Stimulated activated CD8-positive, alpha-beta memory T cell treated with anti-CD3 and anti-CD28 coated beads, Interleukin-2, amount 100 ng/mL, for 1 hour (primary cell): ENCODE measurements at regions not wholly inside any gene's neighbourhood (a gene's known extent, or its start where the extent isn't known, plus 50 kb on each side); places are given as distances from the start of the nearest gene placed in this dataset.

Source experiments
- DNase-seq, 2 donors: peaks; one replicate each; pipeline ENCODE4 v3.0.0-alpha.2; 2020; ENCODE audit warnings: low read depth in 2 of 2

- no peak for DNase-seq
Observed at GRCh38 chr10:44243851-44244510, 140.9 kb downstream of the CXCL12 start.

- no peak for DNase-seq
Observed at GRCh38 chr10:44242826-44243225, 142.1 kb downstream of the CXCL12 start.

- no peak for DNase-seq
Observed at GRCh38 chr10:44242091-44242490, 142.8 kb downstream of the CXCL12 start.

GRCh38 chr10:44240584-44241205 lies 144.2 kb downstream of the CXCL12 start:
- DNase-seq = no peak

GRCh38 chr10:44238212-44238611 lies 146.7 kb downstream of the CXCL12 start:
- DNase-seq = no peak

- no peak for DNase-seq
Observed at GRCh38 chr10:44237364-44238049, 147.4 kb downstream of the CXCL12 start.

GRCh38 chr10:44235363-44235762 lies 149.5 kb downstream of the CXCL12 start:
- no peak for DNase-seq

- no peak for DNase-seq
Observed at GRCh38 chr10:44234483-44234875, 150.4 kb downstream of the CXCL12 start.

- no peak for DNase-seq
Observed at GRCh38 chr10:44233561-44234482, 151.1 kb downstream of the CXCL12 start.

- no peak for DNase-seq
Observed at GRCh38 chr10:44217274-44217820, 167.6 kb downstream of the CXCL12 start.

- no peak for DNase-seq
Observed at GRCh38 chr10:44216073-44216472, 168.8 kb downstream of the CXCL12 start.

- no peak for DNase-seq
Observed at GRCh38 chr10:44209811-44210210, 175.1 kb downstream of the CXCL12 start.

- no peak for DNase-seq
Observed at GRCh38 chr10:44207160-44207559, 177.7 kb downstream of the CXCL12 start.

GRCh38 chr10:44206127-44206818 lies 178.6 kb downstream of the CXCL12 start:
- no peak for DNase-seq

- no peak for DNase-seq
Observed at GRCh38 chr10:44205067-44205466, 179.8 kb downstream of the CXCL12 start.

- DNase-seq = no peak
Observed at GRCh38 chr10:44203535-44203934, 181.4 kb downstream of the CXCL12 start.

- no peak for DNase-seq
Observed at GRCh38 chr10:44202952-44203351, 181.9 kb downstream of the CXCL12 start.

- no peak for DNase-seq
Observed at GRCh38 chr10:44201656-44202055, 183.2 kb downstream of the CXCL12 start.

GRCh38 chr10:44201011-44201410 lies 183.9 kb downstream of the CXCL12 start:
- DNase-seq = no peak

GRCh38 chr10:44199991-44200655 lies 184.8 kb downstream of the CXCL12 start:
- no peak for DNase-seq

- no peak for DNase-seq
Observed at GRCh38 chr10:44199267-44199666, 185.6 kb downstream of the CXCL12 start.
